ENCODE measurements at regions not wholly inside any gene's neighbourhood (a gene's known extent, or its start where the extent isn't known, plus 50 kb on each side); places are given as distances from the start of the nearest gene placed in this dataset.

GRCh38 chr3:25038922-25039321 is 389.1 kb upstream of the RARB start:
- ATAC-seq (no peak), FAIRE-seq (no peak), DNase-seq (ENCODE audit: extremely low read depth in 1 of 4, low spot score in 3 of 4) (no peak)
- no peak for TF ChIP-seq ZNF57 (CRISPR knock-in tag; IDR thresholded peaks at IDR 0.05)
- no peak for TF ChIP-seq CREBBP (IDR thresholded peaks at IDR 0.05; ENCODE audit: low read depth, low read length)
- TF ChIP-seq, protein P1, sequence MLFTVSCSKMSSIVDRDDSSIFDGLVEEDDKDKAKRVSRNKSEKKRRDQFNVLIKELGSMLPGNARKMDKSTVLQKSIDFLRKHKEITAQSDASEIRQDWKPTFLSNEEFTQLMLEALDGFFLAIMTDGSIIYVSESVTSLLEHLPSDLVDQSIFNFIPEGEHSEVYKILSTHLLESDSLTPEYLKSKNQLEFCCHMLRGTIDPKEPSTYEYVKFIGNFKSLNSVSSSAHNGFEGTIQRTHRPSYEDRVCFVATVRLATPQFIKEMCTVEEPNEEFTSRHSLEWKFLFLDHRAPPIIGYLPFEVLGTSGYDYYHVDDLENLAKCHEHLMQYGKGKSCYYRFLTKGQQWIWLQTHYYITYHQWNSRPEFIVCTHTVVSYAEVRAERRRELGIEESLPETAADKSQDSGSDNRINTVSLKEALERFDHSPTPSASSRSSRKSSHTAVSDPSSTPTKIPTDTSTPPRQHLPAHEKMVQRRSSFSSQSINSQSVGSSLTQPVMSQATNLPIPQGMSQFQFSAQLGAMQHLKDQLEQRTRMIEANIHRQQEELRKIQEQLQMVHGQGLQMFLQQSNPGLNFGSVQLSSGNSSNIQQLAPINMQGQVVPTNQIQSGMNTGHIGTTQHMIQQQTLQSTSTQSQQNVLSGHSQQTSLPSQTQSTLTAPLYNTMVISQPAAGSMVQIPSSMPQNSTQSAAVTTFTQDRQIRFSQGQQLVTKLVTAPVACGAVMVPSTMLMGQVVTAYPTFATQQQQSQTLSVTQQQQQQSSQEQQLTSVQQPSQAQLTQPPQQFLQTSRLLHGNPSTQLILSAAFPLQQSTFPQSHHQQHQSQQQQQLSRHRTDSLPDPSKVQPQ (CRISPR knock-in tag; IDR thresholded peaks at IDR 0.05; ENCODE audit: borderline replicate concordance), result no peak
- TF ChIP-seq IFI16 (CRISPR knock-in tag; IDR thresholded peaks at IDR 0.05), result no peak
- TF ChIP-seq, protein P2, sequence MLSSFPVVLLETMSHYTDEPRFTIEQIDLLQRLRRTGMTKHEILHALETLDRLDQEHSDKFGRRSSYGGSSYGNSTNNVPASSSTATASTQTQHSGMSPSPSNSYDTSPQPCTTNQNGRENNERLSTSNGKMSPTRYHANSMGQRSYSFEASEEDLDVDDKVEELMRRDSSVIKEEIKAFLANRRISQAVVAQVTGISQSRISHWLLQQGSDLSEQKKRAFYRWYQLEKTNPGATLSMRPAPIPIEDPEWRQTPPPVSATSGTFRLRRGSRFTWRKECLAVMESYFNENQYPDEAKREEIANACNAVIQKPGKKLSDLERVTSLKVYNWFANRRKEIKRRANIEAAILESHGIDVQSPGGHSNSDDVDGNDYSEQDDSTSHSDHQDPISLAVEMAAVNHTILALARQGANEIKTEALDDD (IDR thresholded peaks at IDR 0.05), result no peak
- TF ChIP-seq ZNF224 (CRISPR knock-in tag; IDR thresholded peaks at IDR 0.05), result no peak
- no peak for TF ChIP-seq CC2D1A (IDR thresholded peaks at IDR 0.05)
- TF ChIP-seq ZKSCAN3 (CRISPR knock-in tag; IDR thresholded peaks at IDR 0.05), result no peak
- TF ChIP-seq HCFC1 (IDR thresholded peaks at IDR 0.05; ENCODE audit: low read depth, low read length), result no peak
- no peak for TF ChIP-seq ZNF561 (CRISPR knock-in tag; conservative IDR thresholded peaks at IDR 0.05)
- TF ChIP-seq FUS (optimal IDR thresholded peaks at IDR 0.05; ENCODE audit: low read depth, low read length), result no peak
- no peak for TF ChIP-seq ZNF75A (CRISPR knock-in tag; IDR thresholded peaks at IDR 0.05)
- Histone ChIP-seq H3K9me1 (ENCODE audit: control insufficient read depth, insufficient read depth, low read length) (no peaks in the 10 kb centered on the region), H3K27me3 (ENCODE audit: control insufficient read depth in 2 of 2, insufficient read depth in 2 of 2, low read length in 2 of 2) (no peaks in the 10 kb centered on the region), H3K4me2 (ENCODE audit: insufficient read depth, low read length) (no peak overlapping the region), H3K4me1 (replicated peaks in 1 of 2; ENCODE audit: control insufficient read depth in 2 of 2, insufficient read depth in 2 of 2, low read length in 2 of 2) (no peaks in the 10 kb centered on the region), H3K79me2 (ENCODE audit: control insufficient read depth, insufficient read depth, low read length) (no peaks in the 10 kb centered on the region), H3K27ac (ENCODE audit: extremely low read depth, low read depth, low read length) (no peak overlapping the region), H3K4me3 (no peak overlapping the region), H3K36me3 (ENCODE audit: control insufficient read depth, insufficient read depth, low read length) (no peaks in the 10 kb centered on the region), H4K20me1 (replicated peaks; ENCODE audit: control insufficient read depth, insufficient read depth, low read length) (no peaks in the 10 kb centered on the region), H3K9me3 (replicated peaks; ENCODE audit: control insufficient read depth, insufficient read depth, low read depth, low read length) (peaks cover 2% of the 10 kb centered on the region; the same call in 1 of the 2 replicates), H3K9ac (ENCODE audit: insufficient read depth in 1 of 2, low read depth in 2 of 2, low read length in 2 of 2) (no peak overlapping the region), H2AFZ (ENCODE audit: low read depth, low read length) (no peak overlapping the region)
- WGBS (ENCODE audit: insufficient coverage, low coverage, missing lambda C conversion rate), result 0% methylated on average over 4 of the region's 4 CpGs
- CTCF ChIA-PET (ENCODE audit: low intra/inter-chr PET ratio), result no interaction called here
- in situ Hi-C loops (cut with MboI) (no loop called here), intact Hi-C loops (cut with micrococcal nuclease) (no loop called here)
- POLR2A ChIA-PET, result no interaction called here
- BruUV-seq (replicated peaks), result no TSS peak

All from K562 (cell line).